Neuronal stem cell (in vitro differentiated cells): ENCODE measurements at regions not wholly inside any gene's neighbourhood (a gene's known extent, or its start where the extent isn't known, plus 50 kb on each side); places are given as distances from the start of the nearest gene placed in this dataset.

Experiments used
- DNase-seq: peaks from one replicate; pipeline ENCODE4 v3.0.0-alpha.2; 2013; ENCODE audit warnings: low spot score
- H2AFZ ChIP-seq: one replicate; pipeline ENCODE4 v1.6.1; 2013; ENCODE audit warnings: mild to moderate bottlenecking, low read length, inconsistent platforms
- H2AK5ac ChIP-seq: 2 replicates; pipeline ENCODE4 v1.6.1; 2013; ENCODE audit warnings: low read depth, mild to moderate bottlenecking, inconsistent platforms, low read length, moderate library complexity, mixed read lengths
- H2BK120ac ChIP-seq: 2 replicates; pipeline ENCODE4 v1.6.1; 2013; ENCODE audit warnings: low read depth, mild to moderate bottlenecking, inconsistent platforms, low read length, moderate library complexity, mixed read lengths
- H2BK12ac ChIP-seq: one replicate; pipeline ENCODE4 v1.6.1; 2013; ENCODE audit warnings: low read length, inconsistent platforms
- H2BK15ac ChIP-seq: 2 replicates; pipeline ENCODE4 v1.6.1; 2013; ENCODE audit warnings: mild to moderate bottlenecking, low read length, inconsistent platforms, mixed read lengths
- H2BK5ac ChIP-seq: one replicate; pipeline ENCODE4 v1.6.1; 2013; ENCODE audit warnings: inconsistent platforms, mild to moderate bottlenecking, low read length, moderate library complexity
- H3K14ac ChIP-seq: one replicate; pipeline ENCODE4 v1.6.1; 2013; ENCODE audit warnings: low read length, inconsistent platforms
- H3K18ac ChIP-seq: 2 replicates; pipeline ENCODE4 v1.6.1; 2013; ENCODE audit warnings: low read length, inconsistent platforms
- H3K23ac ChIP-seq: 2 replicates; pipeline ENCODE4 v1.6.1; 2013; ENCODE audit warnings: low read depth, mild to moderate bottlenecking, mixed read lengths, low read length, inconsistent platforms; ENCODE audit not compliant: poor library complexity
- H3K27ac ChIP-seq: replicated peaks from 3 replicates; pipeline ENCODE4 v1.5.1; 2013; ENCODE audit warnings: low read length, inconsistent platforms
- H3K27me3 ChIP-seq, 3 experiments: 2 replicates each; pipeline ENCODE4 v1.6.1; 2013; ENCODE audit warnings: low read length in 3 of 3, mild to moderate bottlenecking in 2 of 3, inconsistent platforms in 1 of 3, low read depth in 1 of 3, mixed read lengths in 1 of 3, moderate library complexity in 1 of 3; ENCODE audit not compliant: control insufficient read depth in 3 of 3, insufficient read depth in 3 of 3
- H3K36me3 ChIP-seq, 2 donors: replicated peaks in 1 of 2; 2 replicates each; pipeline ENCODE4 v1.6.1; 2013; ENCODE audit warnings: low read length in 2 of 2; ENCODE audit not compliant: control insufficient read depth in 2 of 2, insufficient read depth in 2 of 2
- H3K4ac ChIP-seq: 2 replicates; pipeline ENCODE4 v1.6.1; 2013; ENCODE audit warnings: inconsistent platforms, mild to moderate bottlenecking, low read length, moderate library complexity
- H3K4me1 ChIP-seq, 2 donors: 1 replicate in 1 of 2; 2 replicates in 1 of 2; pipeline ENCODE4 v1.6.1; 2013; ENCODE audit warnings: low read length in 2 of 2, low read depth in 1 of 2; ENCODE audit not compliant: control insufficient read depth in 2 of 2, insufficient read depth in 1 of 2
- H3K4me2 ChIP-seq: one replicate; pipeline ENCODE4 v1.6.1; 2013; ENCODE audit warnings: mild to moderate bottlenecking, low read length, inconsistent platforms; ENCODE audit not compliant: insufficient read depth, poor library complexity, severe bottlenecking
- H3K4me3 ChIP-seq, 2 donors: 2 replicates each; pipeline ENCODE4 v1.5.1; 2013; ENCODE audit warnings: low read length in 2 of 2, mild to moderate bottlenecking in 2 of 2, inconsistent platforms in 1 of 2, moderate library complexity in 1 of 2
- H3K79me1 ChIP-seq: one replicate; pipeline ENCODE4 v1.6.1; 2013; ENCODE audit warnings: low read depth, mild to moderate bottlenecking, inconsistent platforms, low read length, moderate library complexity
- H3K9ac ChIP-seq: one replicate; pipeline ENCODE4 v1.6.1; 2013; ENCODE audit warnings: mild to moderate bottlenecking, low read depth, low read length, inconsistent platforms; ENCODE audit not compliant: poor library complexity
- H3K9me3 ChIP-seq, 2 donors: replicated peaks in 1 of 2; 2 replicates each; pipeline versions ENCODE3 to v1.6.1; 2013; ENCODE audit warnings: low read length in 2 of 2, mild to moderate bottlenecking in 2 of 2, inconsistent platforms in 1 of 2, low read depth in 1 of 2, mixed read lengths in 1 of 2, moderate library complexity in 1 of 2; ENCODE audit not compliant: control insufficient read depth in 2 of 2, insufficient read depth in 1 of 2
- H4K8ac ChIP-seq: one replicate; pipeline ENCODE4 v1.6.1; 2013; ENCODE audit warnings: low read depth, mild to moderate bottlenecking, inconsistent platforms, low read length, moderate library complexity
- H4K91ac ChIP-seq: one replicate; pipeline ENCODE4 v1.6.1; 2013; ENCODE audit warnings: low read length, low read depth, mild to moderate bottlenecking, inconsistent platforms; ENCODE audit not compliant: poor library complexity
- WGBS, 2 donors: extraction: QIAGEN DNeasy Blood & Tissue Kit; methylation state at CpG; one replicate each; pipeline ENCODE4 v1.1.7; 2013; ENCODE audit warnings: missing lambda C conversion rate in 2 of 2, mixed read lengths in 1 of 2; ENCODE audit not compliant: insufficient read length in 2 of 2, insufficient replicate concordance in 1 of 2; ENCODE audit errors: extremely low coverage in 2 of 2; 5-methylcytosine and 5-hydroxymethylcytosine counted together

DNA sequence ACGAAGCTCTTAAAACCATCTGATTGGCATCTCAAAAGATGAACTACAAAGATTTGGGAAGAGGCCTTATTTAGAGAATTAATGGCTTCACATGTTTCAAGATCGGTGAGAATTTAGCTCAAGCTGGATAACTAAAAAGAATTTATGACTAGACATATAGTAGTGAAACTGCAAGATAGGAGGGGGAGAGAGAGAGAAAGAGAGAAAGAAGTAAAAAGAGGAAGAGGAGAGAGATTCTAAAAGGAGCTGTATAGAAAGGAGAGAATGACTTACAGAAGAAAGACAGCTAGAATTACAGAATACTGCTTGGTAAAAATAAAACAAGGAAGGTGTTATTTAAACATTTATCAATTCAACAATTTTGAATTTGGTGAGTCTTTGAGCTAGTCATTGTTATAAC lies 592.3 kb downstream of the SH2D4B start:
- no peak overlapping the region for H3K27ac ChIP-seq
- no peaks in the 10 kb centered on the region for H3K27me3 ChIP-seq
- no peak overlapping the region for H2AK5ac ChIP-seq
- WGBS, 2 donors: no CpG with 5 or more reads among the region's 2 CpGs
- no peak for DNase-seq
- no peak overlapping the region for H2AFZ ChIP-seq
- no peaks in the 10 kb centered on the region for H3K36me3 ChIP-seq
- H4K8ac ChIP-seq: no peak overlapping the region
- H3K18ac ChIP-seq: no peak overlapping the region
- H2BK120ac ChIP-seq: no peak overlapping the region
- H3K23ac ChIP-seq: no peak overlapping the region
- H3K14ac ChIP-seq: no peak overlapping the region
- H3K79me1 ChIP-seq: no peaks in the 10 kb centered on the region
- no peak overlapping the region for H2BK12ac ChIP-seq
- H4K91ac ChIP-seq: no peak overlapping the region
- no peak overlapping the region for H3K4me3 ChIP-seq
- no peak overlapping the region for H2BK15ac ChIP-seq
- H3K9ac ChIP-seq: no peak overlapping the region
- H3K9me3 ChIP-seq: no peaks in the 10 kb centered on the region
- no peak overlapping the region for H3K4ac ChIP-seq
- no peak overlapping the region for H3K4me2 ChIP-seq
- H2BK5ac ChIP-seq: no peak overlapping the region
- no peaks in the 10 kb centered on the region for H3K4me1 ChIP-seq

- no peak overlapping the region for H3K9ac ChIP-seq
- no peaks in the 10 kb centered on the region for H3K79me1 ChIP-seq
- H3K4me2 ChIP-seq: no peak overlapping the region
- H2BK12ac ChIP-seq: no peak overlapping the region
- H3K36me3 ChIP-seq: no peaks in the 10 kb centered on the region
- no peak overlapping the region for H3K4me3 ChIP-seq
- no peak overlapping the region for H3K18ac ChIP-seq
- H2AFZ ChIP-seq: no peak overlapping the region
- no peak overlapping the region for H2AK5ac ChIP-seq
- H3K23ac ChIP-seq: no peak overlapping the region
- WGBS, 2 donors: no CpG with 5 or more reads among the region's 3 CpGs
- no peak overlapping the region for H3K4ac ChIP-seq
- no peak overlapping the region for H2BK120ac ChIP-seq
- H2BK15ac ChIP-seq: no peak overlapping the region
- no peaks in the 10 kb centered on the region for H3K27me3 ChIP-seq
- H3K27ac ChIP-seq: no peak overlapping the region
- DNase-seq: no peak
- H4K91ac ChIP-seq: no peak overlapping the region
- H3K9me3 ChIP-seq: no peaks in the 10 kb centered on the region
- H3K14ac ChIP-seq: no peak overlapping the region
- no peak overlapping the region for H2BK5ac ChIP-seq
- H4K8ac ChIP-seq: no peak overlapping the region
- no peaks in the 10 kb centered on the region for H3K4me1 ChIP-seq
Measured at GRCh38 chr10:81135851-81136250, 598.1 kb downstream of the SH2D4B start.

GRCh38 chr10:81136261-81136660 lies 598.6 kb downstream of the SH2D4B start:
- no peaks in the 10 kb centered on the region for H3K79me1 ChIP-seq
- no peak overlapping the region for H2BK15ac ChIP-seq
- no peak overlapping the region for H4K91ac ChIP-seq
- H2AK5ac ChIP-seq: no peak overlapping the region
- WGBS, 2 donors: no CpG with 5 or more reads among the region's 2 CpGs
- no peak for DNase-seq
- no peak overlapping the region for H3K14ac ChIP-seq
- no peak overlapping the region for H4K8ac ChIP-seq
- no peak overlapping the region for H2BK5ac ChIP-seq
- H3K36me3 ChIP-seq: no peaks in the 10 kb centered on the region
- H3K23ac ChIP-seq: no peak overlapping the region
- H3K4me1 ChIP-seq: no peaks in the 10 kb centered on the region
- no peak overlapping the region for H3K18ac ChIP-seq
- H2BK12ac ChIP-seq: no peak overlapping the region
- H3K9me3 ChIP-seq: no peaks in the 10 kb centered on the region
- H3K4me2 ChIP-seq: no peak overlapping the region
- H3K27me3 ChIP-seq: no peaks in the 10 kb centered on the region
- no peak overlapping the region for H3K9ac ChIP-seq
- no peak overlapping the region for H2AFZ ChIP-seq
- H3K4ac ChIP-seq: no peak overlapping the region
- H2BK120ac ChIP-seq: no peak overlapping the region
- no peak overlapping the region for H3K4me3 ChIP-seq
- H3K27ac ChIP-seq: no peak overlapping the region

GRCh38 chr10:81145975-81146374 lies 608.3 kb downstream of the SH2D4B start:
- H3K18ac ChIP-seq: no peak overlapping the region
- no peak overlapping the region for H3K27ac ChIP-seq
- no peaks in the 10 kb centered on the region for H3K9me3 ChIP-seq
- no peak overlapping the region for H2BK12ac ChIP-seq
- no peak overlapping the region for H4K8ac ChIP-seq
- no peak overlapping the region for H2BK5ac ChIP-seq
- H3K23ac ChIP-seq: no peak overlapping the region
- no CpG with 5 or more reads among the region's 8 CpGs for WGBS, 2 donors
- H3K4me1 ChIP-seq: no peaks in the 10 kb centered on the region
- H3K27me3 ChIP-seq: no peaks in the 10 kb centered on the region
- no peak overlapping the region for H3K4me2 ChIP-seq
- no peak overlapping the region for H3K14ac ChIP-seq
- no peak overlapping the region for H2BK15ac ChIP-seq
- no peak overlapping the region for H3K4ac ChIP-seq
- H3K4me3 ChIP-seq: no peak overlapping the region
- no peak overlapping the region for H4K91ac ChIP-seq
- no peak overlapping the region for H2AFZ ChIP-seq
- no peak for DNase-seq
- no peaks in the 10 kb centered on the region for H3K36me3 ChIP-seq
- H3K79me1 ChIP-seq: no peaks in the 10 kb centered on the region
- H2AK5ac ChIP-seq: no peak overlapping the region
- no peak overlapping the region for H2BK120ac ChIP-seq
- H3K9ac ChIP-seq: no peak overlapping the region
